ENCODE measurements at regions not wholly inside any gene's neighbourhood (a gene's known extent, or its start where the extent isn't known, plus 50 kb on each side); places are given as distances from the start of the nearest gene placed in this dataset.

GRCh38 chr22:49302150-49302460 lies 525.6 kb downstream of the BRD1 start:
- no peaks in the 10 kb centered on the region for H3F3A ChIP-seq (replicated peaks; ENCODE audit: low read depth)
- H3K4me1 ChIP-seq (ENCODE audit: insufficient read depth): no peaks in the 10 kb centered on the region
- H4K20me1 ChIP-seq (replicated peaks; ENCODE audit: insufficient read depth): no peaks in the 10 kb centered on the region
- no peak overlapping the region for H2AFZ ChIP-seq
- no peak overlapping the region for H3K27ac ChIP-seq (ENCODE audit: low read depth)
- no peak for DNase-seq (ENCODE audit: low spot score)
- no peak overlapping the region for H3K4me2 ChIP-seq
- Mint-ChIP-seq H3K27me3 (ENCODE audit: insufficient read depth, low read depth, poor library complexity) (peaks cover 12% of the 10 kb centered on the region), H3K36me3 (ENCODE audit: low read depth) (no peaks in the 10 kb centered on the region), H3K27ac (peak overlapping the region; percentile 72; the same call in 1 of the 2 replicates), H3K4me3 (no peak overlapping the region), H3K9me3 (no peaks in the 10 kb centered on the region; the same call in 2 of the 3 replicates), H3K4me1 (no peaks in the 10 kb centered on the region)
- no peak overlapping the region for H3K4me3 ChIP-seq
- H3K9me2 ChIP-seq (ENCODE audit: insufficient read depth): no peaks in the 10 kb centered on the region
- no peaks in the 10 kb centered on the region for H3K79me2 ChIP-seq (replicated peaks; ENCODE audit: insufficient read depth)
- H3K36me3 ChIP-seq (ENCODE audit: insufficient read depth): no peaks in the 10 kb centered on the region
- ATAC-seq: no peak
- TF ChIP-seq JUNB (IDR thresholded peaks at IDR 0.05; ENCODE audit: unreplicated experiment) (no peak), EZH2 (IDR thresholded peaks at IDR 0.05; ENCODE audit: low read depth, unreplicated experiment) (no peak), CREB1 (CRISPR knock-in tag; IDR thresholded peaks at IDR 0.05; ENCODE audit: low read depth) (no peak)
- no peaks in the 10 kb centered on the region for H3K27me3 ChIP-seq (ENCODE audit: insufficient read depth)

GRCh38 chr22:49301398-49302149 lies 526.1 kb downstream of the BRD1 start:
- ATAC-seq: no peak
- no peaks in the 10 kb centered on the region for H3K4me1 Mint-ChIP-seq

More at GRCh38 chr22:49301398-49302149, 526.1 kb downstream of the BRD1 start:
- peaks cover 14% of the 10 kb centered on the region for H3K27me3 Mint-ChIP-seq (ENCODE audit: insufficient read depth, low read depth, poor library complexity)
- Histone ChIP-seq H3K36me3 (ENCODE audit: insufficient read depth) (no peaks in the 10 kb centered on the region), H3K4me2 (no peak overlapping the region), H3F3A (replicated peaks; ENCODE audit: low read depth) (no peaks in the 10 kb centered on the region), H3K27ac (ENCODE audit: low read depth) (no peak overlapping the region), H3K27me3 (ENCODE audit: insufficient read depth) (no peaks in the 10 kb centered on the region), H2AFZ (no peak overlapping the region), H3K4me3 (no peak overlapping the region), H3K4me1 (ENCODE audit: insufficient read depth) (no peaks in the 10 kb centered on the region), H4K20me1 (replicated peaks; ENCODE audit: insufficient read depth) (no peaks in the 10 kb centered on the region), H3K9me2 (ENCODE audit: insufficient read depth) (no peaks in the 10 kb centered on the region), H3K79me2 (replicated peaks; ENCODE audit: insufficient read depth) (no peaks in the 10 kb centered on the region)
- H3K4me3 Mint-ChIP-seq: no peak overlapping the region
- H3K9me3 Mint-ChIP-seq: no peaks in the 10 kb centered on the region; the same call in 2 of the 3 replicates
- TF ChIP-seq, protein P1, sequence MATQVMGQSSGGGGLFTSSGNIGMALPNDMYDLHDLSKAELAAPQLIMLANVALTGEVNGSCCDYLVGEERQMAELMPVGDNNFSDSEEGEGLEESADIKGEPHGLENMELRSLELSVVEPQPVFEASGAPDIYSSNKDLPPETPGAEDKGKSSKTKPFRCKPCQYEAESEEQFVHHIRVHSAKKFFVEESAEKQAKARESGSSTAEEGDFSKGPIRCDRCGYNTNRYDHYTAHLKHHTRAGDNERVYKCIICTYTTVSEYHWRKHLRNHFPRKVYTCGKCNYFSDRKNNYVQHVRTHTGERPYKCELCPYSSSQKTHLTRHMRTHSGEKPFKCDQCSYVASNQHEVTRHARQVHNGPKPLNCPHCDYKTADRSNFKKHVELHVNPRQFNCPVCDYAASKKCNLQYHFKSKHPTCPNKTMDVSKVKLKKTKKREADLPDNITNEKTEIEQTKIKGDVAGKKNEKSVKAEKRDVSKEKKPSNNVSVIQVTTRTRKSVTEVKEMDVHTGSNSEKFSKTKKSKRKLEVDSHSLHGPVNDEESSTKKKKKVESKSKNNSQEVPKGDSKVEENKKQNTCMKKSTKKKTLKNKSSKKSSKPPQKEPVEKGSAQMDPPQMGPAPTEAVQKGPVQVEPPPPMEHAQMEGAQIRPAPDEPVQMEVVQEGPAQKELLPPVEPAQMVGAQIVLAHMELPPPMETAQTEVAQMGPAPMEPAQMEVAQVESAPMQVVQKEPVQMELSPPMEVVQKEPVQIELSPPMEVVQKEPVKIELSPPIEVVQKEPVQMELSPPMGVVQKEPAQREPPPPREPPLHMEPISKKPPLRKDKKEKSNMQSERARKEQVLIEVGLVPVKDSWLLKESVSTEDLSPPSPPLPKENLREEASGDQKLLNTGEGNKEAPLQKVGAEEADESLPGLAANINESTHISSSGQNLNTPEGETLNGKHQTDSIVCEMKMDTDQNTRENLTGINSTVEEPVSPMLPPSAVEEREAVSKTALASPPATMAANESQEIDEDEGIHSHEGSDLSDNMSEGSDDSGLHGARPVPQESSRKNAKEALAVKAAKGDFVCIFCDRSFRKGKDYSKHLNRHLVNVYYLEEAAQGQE (IDR thresholded peaks at IDR 0.05; ENCODE audit: unreplicated experiment): no peak
- TF ChIP-seq POLR2AphosphoS5 (IDR thresholded peaks at IDR 0.05; ENCODE audit: low read depth) (no peak), EZH2 (IDR thresholded peaks at IDR 0.05; ENCODE audit: low read depth, unreplicated experiment) (no peak), CREB1 (CRISPR knock-in tag; IDR thresholded peaks at IDR 0.05; ENCODE audit: low read depth) (no peak), ZNF114 (CRISPR knock-in tag; IDR thresholded peaks at IDR 0.05) (no peak), STAT1 (IDR thresholded peaks at IDR 0.05; ENCODE audit: unreplicated experiment) (no peak), ZNF331 (CRISPR knock-in tag; IDR thresholded peaks at IDR 0.05; ENCODE audit: low read depth) (no peak), EZH2phosphoT487 (IDR thresholded peaks at IDR 0.05; ENCODE audit: unreplicated experiment) (no peak), ETS1 (IDR thresholded peaks at IDR 0.05) (no peak)
- TF ChIP-seq, protein P2, sequence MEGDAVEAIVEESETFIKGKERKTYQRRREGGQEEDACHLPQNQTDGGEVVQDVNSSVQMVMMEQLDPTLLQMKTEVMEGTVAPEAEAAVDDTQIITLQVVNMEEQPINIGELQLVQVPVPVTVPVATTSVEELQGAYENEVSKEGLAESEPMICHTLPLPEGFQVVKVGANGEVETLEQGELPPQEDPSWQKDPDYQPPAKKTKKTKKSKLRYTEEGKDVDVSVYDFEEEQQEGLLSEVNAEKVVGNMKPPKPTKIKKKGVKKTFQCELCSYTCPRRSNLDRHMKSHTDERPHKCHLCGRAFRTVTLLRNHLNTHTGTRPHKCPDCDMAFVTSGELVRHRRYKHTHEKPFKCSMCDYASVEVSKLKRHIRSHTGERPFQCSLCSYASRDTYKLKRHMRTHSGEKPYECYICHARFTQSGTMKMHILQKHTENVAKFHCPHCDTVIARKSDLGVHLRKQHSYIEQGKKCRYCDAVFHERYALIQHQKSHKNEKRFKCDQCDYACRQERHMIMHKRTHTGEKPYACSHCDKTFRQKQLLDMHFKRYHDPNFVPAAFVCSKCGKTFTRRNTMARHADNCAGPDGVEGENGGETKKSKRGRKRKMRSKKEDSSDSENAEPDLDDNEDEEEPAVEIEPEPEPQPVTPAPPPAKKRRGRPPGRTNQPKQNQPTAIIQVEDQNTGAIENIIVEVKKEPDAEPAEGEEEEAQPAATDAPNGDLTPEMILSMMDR (conservative IDR thresholded peaks at IDR 0.05; ENCODE audit: low read depth in 2 of 2): no peak
- no peaks in the 10 kb centered on the region for H3K36me3 Mint-ChIP-seq (ENCODE audit: low read depth)
- DNase-seq (ENCODE audit: low spot score): no peak
- no peak overlapping the region for H3K27ac Mint-ChIP-seq

All from GM23338 (cell line).